ENCODE measurements at regions not wholly inside any gene's neighbourhood (a gene's known extent, or its start where the extent isn't known, plus 50 kb on each side); places are given as distances from the start of the nearest gene placed in this dataset.
"Not testable (repeated sequence)": the region's sequence is repeated elsewhere in the genome, so short reads cannot be mapped to it uniquely, and the experiment has no call there.

DNA sequence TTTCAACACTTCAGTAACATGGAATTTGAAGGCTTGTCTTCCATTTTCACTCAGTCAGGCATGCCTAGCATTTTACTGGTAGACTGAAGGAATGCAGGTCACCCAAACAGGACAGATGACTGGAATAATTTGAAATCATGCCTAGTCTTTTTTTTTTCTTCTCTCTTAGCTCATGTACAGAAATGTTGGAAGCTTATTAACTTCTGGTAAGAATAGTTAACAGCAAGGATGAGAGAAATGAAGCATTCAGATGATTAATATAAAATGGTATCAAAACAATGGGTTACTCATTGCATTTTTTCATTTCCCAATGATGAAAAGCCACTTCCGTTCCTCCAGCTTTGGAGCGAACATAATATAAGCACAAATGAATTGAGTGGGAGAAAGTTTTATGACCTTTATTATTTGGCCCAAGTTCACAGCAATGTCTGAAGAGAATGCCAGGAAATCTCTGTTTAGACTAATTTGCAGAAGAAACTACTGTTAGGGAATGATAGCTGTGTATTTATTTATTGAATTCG is 431.6 kb upstream of the RASGRP1 start:
- H3K4me1 ChIP-seq (ENCODE audit: control insufficient read depth, insufficient read depth, low read length) = peaks cover 1% of the 10 kb centered on the region
- H3K9ac ChIP-seq (ENCODE audit: low read length) = no peak overlapping the region
- H3K27me3 ChIP-seq (ENCODE audit: control insufficient read depth, insufficient read depth, low read length) = no peaks in the 10 kb centered on the region
- no peak overlapping the region for H3K4me3 ChIP-seq (ENCODE audit: low read length)
- no peaks in the 10 kb centered on the region for H3K9me3 ChIP-seq (ENCODE audit: control insufficient read depth, low read length)
- no peaks in the 10 kb centered on the region for H3K36me3 ChIP-seq (ENCODE audit: control insufficient read depth, insufficient read depth, low read length)

DNA sequence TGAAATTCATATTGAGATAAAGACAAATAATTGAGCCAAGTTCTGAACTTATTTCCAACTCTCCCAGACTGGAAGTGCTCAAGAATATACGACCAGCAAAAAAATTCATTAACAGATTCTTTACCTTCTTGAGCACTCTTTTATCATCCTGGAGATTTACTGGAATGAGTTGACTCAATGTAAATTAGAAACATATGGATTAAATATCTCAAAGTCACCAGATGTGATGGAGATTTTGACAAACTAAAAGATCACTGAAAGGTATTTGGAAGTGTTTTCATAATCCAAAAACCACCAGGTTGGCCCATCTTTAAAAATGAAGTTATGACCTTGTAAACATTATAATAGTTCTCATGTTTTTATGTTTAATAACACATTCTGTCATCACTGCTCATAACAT is 433.2 kb upstream of the RASGRP1 start:
- Histone ChIP-seq H3K9ac (ENCODE audit: low read length) (no peak overlapping the region), H3K9me3 (ENCODE audit: control insufficient read depth, low read length) (no peaks in the 10 kb centered on the region), H3K36me3 (ENCODE audit: control insufficient read depth, insufficient read depth, low read length) (no peaks in the 10 kb centered on the region), H3K4me1 (ENCODE audit: control insufficient read depth, insufficient read depth, low read length) (no peaks in the 10 kb centered on the region), H3K27me3 (ENCODE audit: control insufficient read depth, insufficient read depth, low read length) (no peaks in the 10 kb centered on the region), H3K4me3 (ENCODE audit: low read length) (no peak overlapping the region)

DNA sequence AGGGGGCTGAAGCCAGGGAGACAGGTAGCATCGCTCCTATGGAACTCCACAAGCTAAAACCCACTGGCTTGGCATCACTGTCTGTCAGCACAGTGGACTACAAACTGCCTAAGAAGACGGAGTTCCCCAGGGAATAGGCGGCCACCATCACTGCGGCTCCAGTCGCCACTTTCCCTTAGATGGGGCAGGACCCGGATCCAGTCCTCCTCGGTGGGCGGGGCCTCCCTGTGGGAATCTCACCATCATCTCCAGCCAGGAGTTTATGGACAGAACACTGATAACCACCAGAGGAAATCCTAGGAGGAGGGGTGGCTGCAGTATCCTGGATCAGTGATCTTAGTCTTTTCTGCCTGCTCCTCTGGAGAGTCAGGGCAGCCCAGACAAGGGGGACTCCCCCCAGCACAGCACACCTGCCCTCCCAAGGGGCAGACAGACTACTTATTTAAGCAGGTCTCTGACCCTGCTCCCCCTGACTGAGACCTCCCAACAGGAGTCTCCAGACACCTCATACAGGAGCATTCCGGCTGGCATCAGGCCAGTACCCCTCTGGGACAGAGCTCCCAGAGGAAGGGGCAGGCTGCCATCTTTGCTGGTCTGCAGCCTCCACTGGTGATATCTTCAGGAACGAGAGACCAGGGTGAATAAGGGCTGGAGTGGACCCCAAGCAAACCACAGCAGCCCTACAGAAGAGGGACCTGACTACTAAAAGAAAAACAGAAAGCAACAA is 435.6 kb upstream of the RASGRP1 start:
- Histone ChIP-seq H3K27me3 (ENCODE audit: control insufficient read depth, insufficient read depth, low read length) (no peaks in the 10 kb centered on the region), H3K9me3 (ENCODE audit: control insufficient read depth, low read length) (no peaks in the 10 kb centered on the region), H3K36me3 (ENCODE audit: control insufficient read depth, insufficient read depth, low read length) (no peaks in the 10 kb centered on the region), H3K4me3 (ENCODE audit: low read length) (no peak overlapping the region), H3K9ac (ENCODE audit: low read length) (no peak overlapping the region), H3K4me1 (ENCODE audit: control insufficient read depth, insufficient read depth, low read length) (no peaks in the 10 kb centered on the region)

DNA sequence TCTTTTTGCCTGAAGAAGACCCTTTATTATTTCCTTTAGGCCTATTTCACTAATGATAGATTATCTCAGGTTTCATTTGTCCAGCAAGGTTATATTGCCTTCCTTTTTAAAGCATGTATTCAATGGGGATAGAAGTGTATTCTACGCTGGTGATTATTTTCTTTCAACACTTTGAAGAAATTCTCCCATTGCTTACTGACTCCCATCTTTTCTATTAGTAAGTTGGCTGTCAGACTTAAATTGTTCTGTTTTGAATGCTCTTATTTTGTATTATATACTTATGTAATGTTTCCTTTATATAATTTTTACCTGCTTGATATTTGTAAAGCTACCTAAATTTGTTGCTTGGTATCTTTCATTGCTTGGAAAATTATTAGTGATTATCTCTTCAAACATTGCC is 445.1 kb upstream of the RASGRP1 start:
- no peaks in the 10 kb centered on the region for H3K36me3 ChIP-seq (ENCODE audit: control insufficient read depth, insufficient read depth, low read length)
- H3K4me3 ChIP-seq (ENCODE audit: low read length) = no peak overlapping the region
- H3K9me3 ChIP-seq (ENCODE audit: control insufficient read depth, low read length) = no peaks in the 10 kb centered on the region
- H3K4me1 ChIP-seq (ENCODE audit: control insufficient read depth, insufficient read depth, low read length) = no peaks in the 10 kb centered on the region
- no peak overlapping the region for H3K9ac ChIP-seq (ENCODE audit: low read length)
- no peaks in the 10 kb centered on the region for H3K27me3 ChIP-seq (ENCODE audit: control insufficient read depth, insufficient read depth, low read length)

DNA sequence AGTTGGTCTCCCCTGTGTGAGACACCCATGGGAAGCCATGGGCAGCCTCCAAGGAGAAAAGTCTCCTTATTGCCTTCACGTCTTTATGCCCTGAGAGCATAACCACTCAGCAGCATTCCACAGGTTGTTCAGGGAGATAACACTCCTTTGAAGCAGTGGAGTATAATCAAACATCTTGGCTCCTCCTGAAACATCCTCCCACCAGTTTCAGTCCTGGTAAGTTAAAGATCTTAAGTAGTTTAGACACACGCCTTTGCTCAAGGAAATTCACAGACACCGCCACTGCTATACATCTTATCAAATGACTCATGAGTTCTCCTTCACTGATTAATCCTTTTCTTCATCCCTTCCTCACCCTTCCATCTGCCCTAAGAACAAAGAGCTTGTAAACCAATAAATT is 446.5 kb upstream of the RASGRP1 start:
- H3K27me3 ChIP-seq (ENCODE audit: control insufficient read depth, insufficient read depth, low read length); H3K36me3 ChIP-seq (ENCODE audit: control insufficient read depth, insufficient read depth, low read length); H3K4me1 ChIP-seq (ENCODE audit: control insufficient read depth, insufficient read depth, low read length); H3K9ac ChIP-seq (ENCODE audit: low read length); H3K9me3 ChIP-seq (ENCODE audit: control insufficient read depth, low read length); H3K4me3 ChIP-seq (ENCODE audit: low read length): not testable (repeated sequence)

DNA sequence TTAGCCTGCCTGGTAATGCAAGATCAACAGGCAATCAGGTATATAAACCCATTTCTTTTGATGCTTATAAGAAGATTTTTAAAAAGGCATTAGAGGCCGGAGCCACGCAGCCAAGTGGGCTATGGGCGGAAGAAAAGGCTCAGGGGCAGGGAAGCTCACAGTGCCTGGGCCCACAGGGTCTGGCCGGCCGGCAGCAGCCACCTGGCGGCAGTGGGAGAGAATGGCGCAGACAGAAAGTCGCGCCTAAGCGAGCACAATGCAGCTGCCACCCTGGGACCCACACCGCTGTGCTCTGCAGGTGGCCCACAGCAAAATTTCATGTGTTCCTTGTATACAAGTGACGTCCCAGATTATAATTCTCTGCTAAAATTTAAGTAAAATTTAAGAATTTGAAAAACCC is 448.6 kb upstream of the RASGRP1 start:
- no peak overlapping the region for H3K9ac ChIP-seq (ENCODE audit: low read length)
- H3K4me3 ChIP-seq (ENCODE audit: low read length) = no peak overlapping the region
- no peaks in the 10 kb centered on the region for H3K4me1 ChIP-seq (ENCODE audit: control insufficient read depth, insufficient read depth, low read length)
- no peaks in the 10 kb centered on the region for H3K27me3 ChIP-seq (ENCODE audit: control insufficient read depth, insufficient read depth, low read length)
- H3K9me3 ChIP-seq (ENCODE audit: control insufficient read depth, low read length) = no peaks in the 10 kb centered on the region
- no peaks in the 10 kb centered on the region for H3K36me3 ChIP-seq (ENCODE audit: control insufficient read depth, insufficient read depth, low read length)

DNA sequence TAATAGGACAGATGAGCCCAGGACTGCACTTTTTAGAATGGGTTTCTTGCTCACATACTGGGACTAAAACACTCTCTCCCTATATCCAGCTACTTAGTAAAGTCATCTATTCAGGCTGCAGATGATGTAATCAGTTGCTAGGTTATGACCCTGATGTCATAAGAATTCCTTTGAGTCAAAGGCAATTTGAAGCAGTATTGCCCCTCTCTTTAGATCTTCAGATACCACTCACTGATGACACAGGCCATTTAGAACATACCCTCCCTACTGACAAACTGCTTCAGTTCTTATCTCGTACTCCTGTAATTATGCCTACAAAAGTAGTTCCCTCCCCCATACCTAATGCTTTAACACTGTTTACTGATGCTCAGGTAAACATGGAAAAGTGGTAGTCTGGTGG is 450.1 kb upstream of the RASGRP1 start:
- Histone ChIP-seq H3K27me3 (ENCODE audit: control insufficient read depth, insufficient read depth, low read length) (no peaks in the 10 kb centered on the region), H3K36me3 (ENCODE audit: control insufficient read depth, insufficient read depth, low read length) (no peaks in the 10 kb centered on the region), H3K9me3 (ENCODE audit: control insufficient read depth, low read length) (no peaks in the 10 kb centered on the region), H3K9ac (ENCODE audit: low read length) (no peak overlapping the region), H3K4me3 (ENCODE audit: low read length) (no peak overlapping the region), H3K4me1 (ENCODE audit: control insufficient read depth, insufficient read depth, low read length) (no peaks in the 10 kb centered on the region)

DNA sequence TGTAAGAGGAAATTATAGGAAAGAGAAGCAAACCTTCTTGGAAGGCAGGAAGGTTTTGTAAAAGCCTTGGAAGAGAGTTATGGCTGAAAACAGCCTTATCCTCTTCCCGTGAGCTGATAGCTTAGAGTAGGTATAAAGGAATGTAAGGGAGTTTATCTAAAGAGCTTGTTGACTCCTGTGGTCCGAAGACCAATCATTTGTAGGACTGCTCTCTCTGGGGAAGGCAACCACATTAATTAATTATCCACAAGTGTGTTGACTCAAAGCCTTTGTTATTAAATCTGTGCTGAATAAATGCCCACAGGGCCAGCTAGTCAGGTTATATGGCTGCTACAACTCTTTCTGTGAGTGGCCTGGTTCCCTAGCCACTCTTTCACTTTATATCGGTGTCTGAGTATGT is 452.1 kb upstream of the RASGRP1 start:
- Histone ChIP-seq H3K4me3 (ENCODE audit: low read length) (no peak overlapping the region), H3K4me1 (ENCODE audit: control insufficient read depth, insufficient read depth, low read length) (no peaks in the 10 kb centered on the region)

DNA sequence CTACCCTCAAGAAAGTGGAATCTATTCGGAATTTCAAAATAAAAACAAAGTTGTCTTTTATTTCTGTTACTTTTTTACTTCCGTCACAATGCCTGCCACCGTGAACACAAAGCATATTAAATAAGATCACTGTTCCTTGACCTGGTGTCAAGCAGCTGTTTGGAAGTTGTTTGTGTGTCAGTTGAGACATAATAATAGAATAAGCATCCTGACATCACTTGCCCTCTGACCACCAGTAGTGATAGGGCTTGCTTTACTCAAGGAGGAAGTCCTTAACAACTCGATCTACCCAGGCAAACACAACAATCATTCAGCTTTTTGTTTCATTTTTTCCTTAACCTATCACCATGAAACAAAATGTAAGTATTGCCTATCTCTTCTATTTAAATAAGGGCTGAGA is 454.4 kb upstream of the RASGRP1 start:
- Histone ChIP-seq H3K4me1 (ENCODE audit: control insufficient read depth, insufficient read depth, low read length) (no peaks in the 10 kb centered on the region), H3K4me3 (ENCODE audit: low read length) (no peak overlapping the region), H3K9ac (ENCODE audit: low read length) (no peak overlapping the region), H3K36me3 (ENCODE audit: control insufficient read depth, insufficient read depth, low read length) (no peaks in the 10 kb centered on the region), H3K27me3 (ENCODE audit: control insufficient read depth, insufficient read depth, low read length) (no peaks in the 10 kb centered on the region), H3K9me3 (ENCODE audit: control insufficient read depth, low read length) (no peaks in the 10 kb centered on the region)

More for the DNA sequence above, 452.1 kb upstream of the RASGRP1 start:
- H3K9ac ChIP-seq (ENCODE audit: low read length) = no peak overlapping the region
- no peaks in the 10 kb centered on the region for H3K36me3 ChIP-seq (ENCODE audit: control insufficient read depth, insufficient read depth, low read length)
- H3K9me3 ChIP-seq (ENCODE audit: control insufficient read depth, low read length) = no peaks in the 10 kb centered on the region
- no peaks in the 10 kb centered on the region for H3K27me3 ChIP-seq (ENCODE audit: control insufficient read depth, insufficient read depth, low read length)

DNA sequence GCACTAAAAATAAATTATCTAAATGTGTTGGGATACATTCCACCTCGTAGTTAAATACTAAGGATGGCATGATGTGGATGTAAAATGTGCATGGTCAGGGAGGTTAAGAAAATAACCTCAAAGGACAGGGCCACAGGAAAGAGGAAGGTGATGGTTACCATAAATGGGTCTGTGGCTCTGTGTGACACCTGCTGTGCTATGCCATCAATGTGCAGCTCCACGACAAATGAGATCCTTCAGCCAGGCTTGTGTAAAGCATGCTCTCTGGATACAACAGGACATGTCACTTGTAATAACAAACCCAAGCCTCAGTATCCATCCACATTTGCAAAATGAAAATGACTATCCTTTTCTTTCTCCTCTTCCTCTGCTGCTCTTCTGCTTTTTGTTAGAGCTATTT is 456.7 kb upstream of the RASGRP1 start:
- no peaks in the 10 kb centered on the region for H3K36me3 ChIP-seq (ENCODE audit: control insufficient read depth, insufficient read depth, low read length)
- no peaks in the 10 kb centered on the region for H3K9me3 ChIP-seq (ENCODE audit: control insufficient read depth, low read length)
- no peak overlapping the region for H3K9ac ChIP-seq (ENCODE audit: low read length)
- no peak overlapping the region for H3K4me3 ChIP-seq (ENCODE audit: low read length)
- H3K27me3 ChIP-seq (ENCODE audit: control insufficient read depth, insufficient read depth, low read length) = no peaks in the 10 kb centered on the region
- no peaks in the 10 kb centered on the region for H3K4me1 ChIP-seq (ENCODE audit: control insufficient read depth, insufficient read depth, low read length)

DNA sequence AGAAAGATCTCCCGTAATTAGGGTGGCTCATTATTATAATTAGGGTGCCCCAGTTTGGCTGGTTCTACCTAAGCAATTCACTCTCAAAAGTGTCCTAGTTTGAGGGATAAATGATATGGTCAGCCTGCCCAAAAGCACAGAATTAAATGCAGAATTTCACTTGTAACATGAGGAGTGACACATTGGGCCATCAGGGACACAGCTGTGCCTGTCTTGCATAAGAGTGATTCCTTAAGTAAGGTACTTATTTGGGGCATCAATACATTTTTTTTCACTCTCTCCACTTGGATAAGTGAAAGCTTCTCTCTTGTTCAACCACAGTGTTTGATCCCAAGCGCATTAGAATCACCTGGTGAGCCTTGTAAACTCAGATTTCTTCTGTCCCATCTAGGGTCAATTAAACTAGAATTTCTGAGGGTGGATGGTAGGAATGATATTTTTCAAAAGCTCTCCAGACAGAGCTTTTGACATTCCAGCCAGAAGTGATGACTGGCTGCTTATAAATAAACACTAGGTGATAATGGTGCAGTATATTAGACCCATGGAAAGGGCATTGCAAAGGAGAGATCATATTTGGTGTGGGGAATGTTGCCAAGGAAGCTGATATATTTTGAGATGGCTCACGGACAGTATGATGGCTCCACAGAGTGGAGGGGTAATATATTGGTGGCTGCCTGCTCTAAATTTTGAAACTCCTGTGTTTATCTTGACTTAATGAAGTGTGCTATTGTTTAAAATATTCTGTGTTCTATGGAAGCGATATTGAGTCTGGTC is 458.1 kb upstream of the RASGRP1 start:
- Histone ChIP-seq H3K4me1 (ENCODE audit: control insufficient read depth, insufficient read depth, low read length) (no peaks in the 10 kb centered on the region), H3K27me3 (ENCODE audit: control insufficient read depth, insufficient read depth, low read length) (no peaks in the 10 kb centered on the region), H3K4me3 (ENCODE audit: low read length) (no peak overlapping the region), H3K36me3 (ENCODE audit: control insufficient read depth, insufficient read depth, low read length) (no peaks in the 10 kb centered on the region), H3K9ac (ENCODE audit: low read length) (no peak overlapping the region), H3K9me3 (ENCODE audit: control insufficient read depth, low read length) (no peaks in the 10 kb centered on the region)

DNA sequence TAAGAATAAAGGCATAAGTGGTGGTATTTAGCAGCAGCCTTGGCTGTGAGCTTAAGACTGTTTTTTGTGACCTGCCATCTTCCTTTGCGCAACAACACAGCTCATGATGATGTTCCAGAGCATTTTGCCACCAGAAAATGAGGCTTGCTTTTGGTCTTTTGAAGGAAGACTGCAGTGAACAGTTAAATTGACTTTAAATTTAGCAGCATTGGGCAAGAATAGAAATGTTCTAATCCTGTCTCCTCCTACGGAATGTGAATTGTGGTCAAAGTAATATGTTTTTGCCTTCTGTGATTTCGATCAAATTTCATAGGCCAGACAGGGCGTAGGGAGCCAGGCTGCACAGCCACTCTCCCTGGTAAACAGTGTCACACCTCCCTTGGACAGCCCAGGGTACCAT is 460.7 kb upstream of the RASGRP1 start:
- Histone ChIP-seq H3K36me3 (ENCODE audit: control insufficient read depth, insufficient read depth, low read length) (no peaks in the 10 kb centered on the region), H3K4me1 (ENCODE audit: control insufficient read depth, insufficient read depth, low read length) (no peaks in the 10 kb centered on the region), H3K9me3 (ENCODE audit: control insufficient read depth, low read length) (no peaks in the 10 kb centered on the region), H3K27me3 (ENCODE audit: control insufficient read depth, insufficient read depth, low read length) (no peaks in the 10 kb centered on the region), H3K4me3 (ENCODE audit: low read length) (no peak overlapping the region), H3K9ac (ENCODE audit: low read length) (no peak overlapping the region)
